ENCODE measurements at regions not wholly inside any gene's neighbourhood (a gene's known extent, or its start where the extent isn't known, plus 50 kb on each side); places are given as distances from the start of the nearest gene placed in this dataset.

GRCh38 chr12:19885093-19885812, 446.0 kb downstream of the AEBP2 start:
- no peak for TF ChIP-seq POLR2A (IDR thresholded peaks at IDR 0.05; ENCODE audit: low read depth, low read length)
- no peak for TF ChIP-seq POLR2AphosphoS5 (IDR thresholded peaks at IDR 0.05; ENCODE audit: low read depth, low read length)

Data from GM12892 (cell line).